Astrocyte (in vitro differentiated cells and primary cell): ENCODE measurements at regions not wholly inside any gene's neighbourhood (a gene's known extent, or its start where the extent isn't known, plus 50 kb on each side); places are given as distances from the start of the nearest gene placed in this dataset.
A peak's percentile ranks its signal among the peaks of the same experiment; 100 is the strongest.

Experiments used
- DNase-seq: peaks from one replicate; pipeline ENCODE4 v3.0.0-alpha.2; 2010; ENCODE audit warnings: low read depth
- FAIRE-seq: peaks from 2 replicates; lab custom pipeline; 2011; peaks lifted over from hg19 to GRCh38; lab: Jason Lieb, UNC
- H2AFZ ChIP-seq: 2 replicates; pipeline ENCODE4 v1.6.0; 2012; ENCODE audit warnings: low read depth, low read length, inconsistent platforms
- H3K27ac ChIP-seq: 2 replicates; pipeline ENCODE4 v1.5.1; 2011; ENCODE audit warnings: low read depth, low read length, inconsistent platforms
- H3K27me3 ChIP-seq: 2 replicates; pipeline ENCODE4 v1.6.0; 2011; ENCODE audit warnings: low read length, inconsistent platforms; ENCODE audit not compliant: insufficient read depth
- H3K36me3 ChIP-seq: 2 replicates; pipeline ENCODE4 v1.5.1; 2011; ENCODE audit warnings: low read length, inconsistent platforms; ENCODE audit not compliant: insufficient read depth
- H3K4me1 ChIP-seq: 2 replicates; pipeline ENCODE4 v1.5.1; 2011; ENCODE audit warnings: low read length, inconsistent platforms; ENCODE audit not compliant: insufficient read depth
- H3K4me2 ChIP-seq: 2 replicates; pipeline ENCODE4 v1.6.0; 2012; ENCODE audit warnings: low read length, inconsistent platforms
- H3K4me3 ChIP-seq: 2 replicates; pipeline ENCODE4 v1.5.1; 2011; ENCODE audit warnings: low read depth, mild to moderate bottlenecking, low read length, inconsistent platforms; ENCODE audit not compliant: insufficient read depth
- H3K79me2 ChIP-seq: 2 replicates; pipeline ENCODE4 v1.6.0; 2012; ENCODE audit warnings: mild to moderate bottlenecking, low read length, inconsistent platforms; ENCODE audit not compliant: insufficient read depth
- H3K9ac ChIP-seq: 2 replicates; pipeline ENCODE4 v1.6.0; 2012; ENCODE audit warnings: mild to moderate bottlenecking, low read length, inconsistent platforms
- H3K9me3 ChIP-seq: 2 replicates; pipeline ENCODE4 v1.5.1; 2012; ENCODE audit warnings: low read depth, mild to moderate bottlenecking, low read length, inconsistent platforms; ENCODE audit not compliant: insufficient read depth
- H4K20me1 ChIP-seq: 2 replicates; pipeline ENCODE4 v1.6.0; 2012; ENCODE audit warnings: low read length, inconsistent platforms; ENCODE audit not compliant: insufficient read depth
- H3K27ac Mint-ChIP-seq: one replicate; pipeline ENCODE4 v1.8.0; 2021; ENCODE audit warnings: mild to moderate bottlenecking, mixed read lengths; ENCODE audit not compliant: unreplicated experiment
- H3K27me3 Mint-ChIP-seq: one replicate; pipeline ENCODE4 v1.8.0; 2021; ENCODE audit warnings: low read depth, mixed read lengths; ENCODE audit not compliant: unreplicated experiment
- H3K36me3 Mint-ChIP-seq: one replicate; pipeline ENCODE4 v1.8.0; 2021; ENCODE audit warnings: low read depth, mixed read lengths; ENCODE audit not compliant: unreplicated experiment
- H3K4me1 Mint-ChIP-seq: one replicate; pipeline ENCODE4 v1.8.0; 2021; ENCODE audit warnings: low read depth, mixed read lengths; ENCODE audit not compliant: unreplicated experiment
- H3K4me3 Mint-ChIP-seq: one replicate; pipeline ENCODE4 v1.8.0; 2021; ENCODE audit warnings: mild to moderate bottlenecking, moderate library complexity, mixed read lengths; ENCODE audit not compliant: unreplicated experiment
- H3K9me3 Mint-ChIP-seq: one replicate; pipeline ENCODE4 v1.8.0; 2021; ENCODE audit warnings: mild to moderate bottlenecking, mixed read lengths; ENCODE audit not compliant: unreplicated experiment
- CTCF ChIP-seq: IDR thresholded peaks from 2 replicates; pipeline ENCODE4 v1.5.1; 2011; ENCODE audit warnings: low read depth, mild to moderate bottlenecking, inconsistent platforms, low read length, moderate library complexity; ENCODE audit not compliant: insufficient read depth
- EZH2 ChIP-seq: IDR thresholded peaks from 2 replicates; pipeline ENCODE4 v1.6.1; 2012; ENCODE audit warnings: mild to moderate bottlenecking, low read length, inconsistent platforms; ENCODE audit not compliant: insufficient read depth

- Histone ChIP-seq H2AFZ (peak overlapping the region; percentile 68), H3K36me3 (no peaks in the 10 kb centered on the region), H3K4me1 (no peaks in the 10 kb centered on the region), H3K27ac (no peak overlapping the region), H3K79me2 (no peaks in the 10 kb centered on the region), H3K4me2 (peak overlapping the region; percentile 61), H3K27me3 (peaks cover 7% of the 10 kb centered on the region), H3K9ac (no peak overlapping the region), H3K4me3 (no peak overlapping the region), H3K9me3 (no peaks in the 10 kb centered on the region), H4K20me1 (no peaks in the 10 kb centered on the region)
- peaks cover 24% of the 10 kb centered on the region for H3K27me3 Mint-ChIP-seq
- H3K27ac Mint-ChIP-seq, result no peak overlapping the region
- TF ChIP-seq CTCF, result no peak
- TF ChIP-seq EZH2, result no peak
- no peaks in the 10 kb centered on the region for H3K9me3 Mint-ChIP-seq
- H3K4me3 Mint-ChIP-seq, result no peak overlapping the region
- no peaks in the 10 kb centered on the region for H3K36me3 Mint-ChIP-seq
- DNase-seq, result peak; percentile 8
- H3K4me1 Mint-ChIP-seq, result peaks cover 5% of the 10 kb centered on the region
- FAIRE-seq, result no peak
Measured at GRCh38 chr2:131419441-131419840, 55.5 kb upstream of the RAB6D start.

- Histone ChIP-seq H3K4me2 (no peak overlapping the region), H3K9ac (no peak overlapping the region), H3K36me3 (no peaks in the 10 kb centered on the region), H3K4me1 (no peaks in the 10 kb centered on the region), H3K27me3 (peaks cover 1% of the 10 kb centered on the region), H2AFZ (no peak overlapping the region), H3K4me3 (no peak overlapping the region), H4K20me1 (no peaks in the 10 kb centered on the region), H3K79me2 (no peaks in the 10 kb centered on the region), H3K9me3 (no peaks in the 10 kb centered on the region), H3K27ac (no peak overlapping the region)
- Mint-ChIP-seq H3K4me3 (no peak overlapping the region), H3K4me1 (peaks cover 5% of the 10 kb centered on the region), H3K36me3 (no peaks in the 10 kb centered on the region), H3K9me3 (no peaks in the 10 kb centered on the region), H3K27me3 (peaks cover 16% of the 10 kb centered on the region), H3K27ac (no peak overlapping the region)
- DNase-seq, result no peak
- TF ChIP-seq CTCF, result no peak
- no peak for TF ChIP-seq EZH2
- FAIRE-seq, result no peak
Measured at GRCh38 chr2:131418625-131419024, 54.7 kb upstream of the RAB6D start.

GRCh38 chr2:131417886-131418285, 53.9 kb upstream of the RAB6D start:
- Histone ChIP-seq H3K79me2 (no peaks in the 10 kb centered on the region), H3K4me3 (no peak overlapping the region), H3K27me3 (no peaks in the 10 kb centered on the region), H2AFZ (no peak overlapping the region), H3K27ac (no peak overlapping the region), H3K9ac (no peak overlapping the region), H3K4me2 (no peak overlapping the region), H3K36me3 (no peaks in the 10 kb centered on the region), H4K20me1 (no peaks in the 10 kb centered on the region), H3K4me1 (no peaks in the 10 kb centered on the region), H3K9me3 (no peaks in the 10 kb centered on the region)
- Mint-ChIP-seq H3K27ac (no peak overlapping the region), H3K9me3 (no peaks in the 10 kb centered on the region), H3K4me3 (no peak overlapping the region), H3K27me3 (peaks cover 12% of the 10 kb centered on the region), H3K36me3 (no peaks in the 10 kb centered on the region), H3K4me1 (peaks cover 5% of the 10 kb centered on the region)
- FAIRE-seq (no peak), DNase-seq (no peak)
- no peak for TF ChIP-seq CTCF
- no peak for TF ChIP-seq EZH2
